HepG2 (cell line): ENCODE measurements at regions not wholly inside any gene's neighbourhood (a gene's known extent, or its start where the extent isn't known, plus 50 kb on each side); places are given as distances from the start of the nearest gene placed in this dataset.

Experiments
- ATAC-seq: fragments of 200-7000 bp; cut with Tn5 transposase; 3 replicates; pipeline ENCODE4 v1.9.1; 2020; ENCODE audit warnings: mild to moderate bottlenecking, moderate library complexity
- BruUV-seq: library from RNA; stranded (reverse); fragments of 400-500 nt; replicated peaks from 2 replicates; lab custom pipeline; 2021; lab: Mats Ljungman, UMichigan
- CTCF ChIA-PET: fragments of 300-600 bp; formaldehyde crosslinking; extraction: SDS; loops from one replicate; lab custom pipeline; 2021; ENCODE audit warnings: low total read pairs, inconsistent platforms, low intra/inter-chr PET ratio; lab: Yijun Ruan, JAX
- POLR2A ChIA-PET: fragments of 350-600 bp; sonication (Branson Sonifier 250); formaldehyde crosslinking; loops from one replicate; lab custom pipeline; 2020; ENCODE audit warnings: antibody characterized with exemption, inconsistent platforms; lab: Yijun Ruan, JAX
- DNase-seq: peaks from one replicate; pipeline ENCODE4 v3.0.0-alpha.2; 2015; ENCODE audit warnings: low spot score
- FAIRE-seq: peaks from 3 replicates; lab custom pipeline; 2011; peaks lifted over from hg19 to GRCh38; lab: Jason Lieb, UNC
- H2AFZ ChIP-seq: one replicate; pipeline ENCODE4 v1.6.1; 2011; ENCODE audit warnings: low read length, inconsistent platforms
- H3K27ac ChIP-seq: fragments of 300-600 bp; 3 replicates; pipeline ENCODE4 v1.8.0; 2011; ENCODE audit warnings: mixed run types, mild to moderate bottlenecking, mixed read lengths, low read length, inconsistent platforms; ENCODE audit not compliant: insufficient read depth; ENCODE audit errors: extremely low read length
- H3K27me3 ChIP-seq, 2 experiments: fragments of 200-600 bp in 1 of 2; 2 replicates in 1 of 2; 3 replicates in 1 of 2; pipeline versions ENCODE4 v1.6.0 to v1.8.0; 2011; ENCODE audit warnings: low read length in 2 of 2, mild to moderate bottlenecking in 2 of 2, moderate library complexity in 2 of 2, inconsistent platforms in 1 of 2; ENCODE audit not compliant: insufficient read depth in 2 of 2, control insufficient read depth in 1 of 2
- H3K36me3 ChIP-seq, 2 experiments: fragments of 200-600 bp in 1 of 2; replicated peaks in 1 of 2; 2 replicates in 1 of 2; 3 replicates in 1 of 2; pipeline versions ENCODE4 v1.5.1 to v1.8.0; 2011; ENCODE audit warnings: low read length in 2 of 2, inconsistent platforms in 1 of 2; ENCODE audit not compliant: insufficient read depth in 2 of 2, control insufficient read depth in 1 of 2
- H3K4me1 ChIP-seq: 2 replicates; pipeline ENCODE4 v1.5.1; 2012; ENCODE audit warnings: low read length, inconsistent platforms; ENCODE audit not compliant: insufficient read depth
- H3K4me2 ChIP-seq: 2 replicates; pipeline ENCODE4 v1.6.0; 2011; ENCODE audit warnings: low read depth, low read length, inconsistent platforms
- H3K4me3 ChIP-seq, 3 experiments: fragments of 200-600 bp in 1 of 3; sonication (generic), shearing (Covaris generic) in 1 of 3; replicated peaks in 1 of 3; 2 replicates each; pipeline ENCODE4 v1.5.1; 2011 to 2016; ENCODE audit warnings: low read length in 3 of 3, inconsistent platforms in 2 of 3, low read depth in 2 of 3, mild to moderate bottlenecking in 2 of 3, control low read depth in 1 of 3, mixed read lengths in 1 of 3; ENCODE audit not compliant: insufficient read depth in 1 of 3
- H3K79me2 ChIP-seq: one replicate; pipeline ENCODE4 v1.6.1; 2011; ENCODE audit warnings: low read length, inconsistent platforms; ENCODE audit not compliant: insufficient read depth
- H3K9ac ChIP-seq: 2 replicates; pipeline ENCODE4 v1.6.0; 2011; ENCODE audit warnings: mild to moderate bottlenecking, low read depth, low read length, inconsistent platforms; ENCODE audit not compliant: insufficient read depth
- H3K9me3 ChIP-seq: 2 replicates; pipeline ENCODE4 v1.5.1; 2012; ENCODE audit warnings: mild to moderate bottlenecking, low read length
- H4K20me1 ChIP-seq: 2 replicates; pipeline ENCODE4 v1.6.0; 2011; ENCODE audit warnings: inconsistent platforms, mild to moderate bottlenecking, low read length, moderate library complexity; ENCODE audit not compliant: insufficient read depth
- BCL6 ChIP-seq: IDR thresholded peaks from 2 replicates; pipeline ENCODE4 v1.6.1; 2016; ENCODE audit warnings: missing genetic modification reagents, missing compliant biosample characterization
- CENPX ChIP-seq: sonication (generic); formaldehyde crosslinking; IDR thresholded peaks from 2 replicates; pipeline ENCODE4 v1.9.0; 2021; ENCODE audit warnings: mild to moderate bottlenecking, missing genetic modification reagents, moderate library complexity
- HINFP ChIP-seq: sonication (generic); formaldehyde crosslinking; IDR thresholded peaks from 2 replicates; pipeline ENCODE4 v1.4.0; 2020; ENCODE audit warnings: low read depth, mild to moderate bottlenecking, missing genetic modification reagents
- HNF1A ChIP-seq, 2 experiments: sonication (generic) in 1 of 2; formaldehyde crosslinking in 1 of 2; IDR thresholded peaks; 2 replicates each; pipeline versions ENCODE4 v1.4.0 to v1.6.1; 2016 to 2020; ENCODE audit warnings: borderline replicate concordance in 1 of 2, low read depth in 1 of 2, mild to moderate bottlenecking in 1 of 2, missing genetic modification reagents in 1 of 2
- JARID2 ChIP-seq: sonication (generic); formaldehyde crosslinking; IDR thresholded peaks from 2 replicates; pipeline ENCODE4 v1.8.1; 2023; ENCODE audit warnings: missing genetic modification reagents, inconsistent platforms; ENCODE audit not compliant: insufficient replicate concordance
- NKX3-1 ChIP-seq: sonication (generic); formaldehyde crosslinking; IDR thresholded peaks from 2 replicates; pipeline ENCODE4 v1.5.0; 2020; ENCODE audit warnings: missing genetic modification reagents
- NR2C2 ChIP-seq: sonication (generic); formaldehyde crosslinking; IDR thresholded peaks from 2 replicates; pipeline ENCODE4 v1.4.0; 2020; ENCODE audit warnings: missing genetic modification reagents, mild to moderate bottlenecking, moderate library complexity, borderline replicate concordance
- SMYD3 ChIP-seq: sonication (generic); formaldehyde crosslinking; IDR thresholded peaks from 2 replicates; pipeline ENCODE4 v1.8.1; 2023; ENCODE audit warnings: mild to moderate bottlenecking, missing genetic modification reagents
- TCF7 ChIP-seq: sonication (generic); IDR thresholded peaks from 2 replicates; pipeline ENCODE4 v1.6.1; 2016; ENCODE audit warnings: antibody characterized with exemption, low read depth
- ZNF18 ChIP-seq: sonication (generic); formaldehyde crosslinking; IDR thresholded peaks from 2 replicates; pipeline ENCODE4 v1.8.0; 2022; ENCODE audit warnings: mild to moderate bottlenecking, missing genetic modification reagents; ENCODE audit not compliant: insufficient replicate concordance
- ZNF234 ChIP-seq: sonication (generic); formaldehyde crosslinking; conservative IDR thresholded peaks from 2 replicates; pipeline ENCODE4 v1.5.1; 2020; ENCODE audit warnings: mild to moderate bottlenecking, missing genetic modification reagents
- ZNF282 ChIP-seq: fragments of 450-650 bp; IDR thresholded peaks from 2 replicates; pipeline ENCODE4 v1.6.1; 2018; ENCODE audit not compliant: partially characterized antibody
- ZNF687 ChIP-seq: sonication (generic); formaldehyde crosslinking; IDR thresholded peaks from 2 replicates; pipeline ENCODE4 v1.5.1; 2020; ENCODE audit warnings: mild to moderate bottlenecking, missing genetic modification reagents, moderate library complexity
- WGBS: methylation state at CpG from one replicate; pipeline ENCODE4 v1.1.6; 2017; ENCODE audit warnings: low lambda C conversion rate; 5-methylcytosine and 5-hydroxymethylcytosine counted together
- in situ Hi-C: cut with HindIII; loops from 2 replicates; pipeline ENCODE4 v1.10.0; 2017; ENCODE audit warnings: low pct_unique_long_range_greater_than_20kb; ENCODE audit not compliant: extremely low pct_ligation_motif_present
- intact Hi-C: fragments of 100-400 bp; cut with micrococcal nuclease; formaldehyde crosslinking; loops from one replicate; pipeline ENCODE4 v1.10.0; 2022; ENCODE audit not compliant: unreplicated experiment

GRCh38 chr7:106980358-106980685, 64.2 kb upstream of the PRKAR2B start:
- H3K36me3 ChIP-seq, result no peaks in the 10 kb centered on the region
- no peak for ATAC-seq
- H2AFZ ChIP-seq, result no peak overlapping the region
- H3K9ac ChIP-seq, result no peak overlapping the region
- POLR2A ChIA-PET, result no interaction called here
- 0% methylated on average over 3 of the region's 3 CpGs for WGBS
- no peaks in the 10 kb centered on the region for H3K4me1 ChIP-seq
- H3K4me3 ChIP-seq, result no peak overlapping the region
- H3K79me2 ChIP-seq, result no peaks in the 10 kb centered on the region
- H3K27me3 ChIP-seq, result peaks cover 0 to 6% of the 10 kb centered on the region in 2 experiments; a peak in 1 of 5 replicates
- in situ Hi-C loops, result no loop called here
- no TSS peak for BruUV-seq
- TF ChIP-seq NR2C2 (CRISPR knock-in tag), result no peak
- TF ChIP-seq HNF1A (IDR thresholded peaks at IDR 0.05; ENCODE audit: low read depth), result no peak
- TF ChIP-seq HNF1A (CRISPR knock-in tag; IDR thresholded peaks at IDR 0.05; ENCODE audit: borderline replicate concordance), result no peak
- no peak for TF ChIP-seq JARID2 (CRISPR knock-in tag)
- TF ChIP-seq SMYD3 (CRISPR knock-in tag), result no peak
- no peak for TF ChIP-seq ZNF234 (CRISPR knock-in tag)
- TF ChIP-seq ZNF687 (CRISPR knock-in tag), result no peak
- TF ChIP-seq BCL6 (CRISPR knock-in tag), result no peak
- no peak for TF ChIP-seq HINFP (CRISPR knock-in tag)
- TF ChIP-seq NKX3-1 (CRISPR knock-in tag), result no peak
- no peak for TF ChIP-seq ZNF18
- TF ChIP-seq TCF7, result no peak
- no peak for TF ChIP-seq ZNF282
- no peak for TF ChIP-seq CENPX
- TF ChIP-seq, all 625 proteins: peak for 0
- no peak overlapping the region for H3K4me2 ChIP-seq
- FAIRE-seq (no peak), DNase-seq (no peak)
- no peaks in the 10 kb centered on the region for H3K9me3 ChIP-seq
- CTCF ChIA-PET, result no interaction called here
- intact Hi-C loops, result no loop called here
- no peaks in the 10 kb centered on the region for H4K20me1 ChIP-seq
- H3K27ac ChIP-seq, result no peak overlapping the region
